Eye (tissue), 1 donor: ENCODE measurements at regions not wholly inside any gene's neighbourhood (a gene's known extent, or its start where the extent isn't known, plus 50 kb on each side); places are given as distances from the start of the nearest gene placed in this dataset.
"Not testable (repeated sequence)": the region's sequence is repeated elsewhere in the genome, so short reads cannot be mapped to it uniquely, and the experiment has no call there.

Source experiments
- DNase-seq: peaks from one replicate; pipeline ENCODE4 v3.0.0-alpha.2; 2015

- no peak for DNase-seq
Measured at GRCh38 chr3:177483182-177483967, 286.1 kb upstream of the TBL1XR1 start.

GRCh38 chr3:177484206-177484605, 286.9 kb upstream of the TBL1XR1 start:
- no peak for DNase-seq

GRCh38 chr3:177484926-177485325, 287.6 kb upstream of the TBL1XR1 start:
- no peak for DNase-seq

- no peak for DNase-seq
Measured at GRCh38 chr3:177487635-177488186, 290.4 kb upstream of the TBL1XR1 start.

- DNase-seq: no peak
Measured at GRCh38 chr3:177488740-177489139, 291.5 kb upstream of the TBL1XR1 start.

GRCh38 chr3:177490626-177491025, 293.3 kb upstream of the TBL1XR1 start:
- DNase-seq: no peak

- DNase-seq: peak; percentile 79
Measured at GRCh38 chr3:177491296-177492032, 294.2 kb upstream of the TBL1XR1 start.

- no peak for DNase-seq
Measured at GRCh38 chr3:177493091-177493490, 295.8 kb upstream of the TBL1XR1 start.

- DNase-seq: no peak
Measured at GRCh38 chr3:177494216-177494615, 296.9 kb upstream of the TBL1XR1 start.

GRCh38 chr3:177495566-177495965, 298.3 kb upstream of the TBL1XR1 start:
- DNase-seq: no peak

- no peak for DNase-seq
Measured at GRCh38 chr3:177498037-177498857, 301.0 kb upstream of the TBL1XR1 start.

- DNase-seq: not testable (repeated sequence)
Measured at GRCh38 chr3:177499039-177499438, 301.8 kb upstream of the TBL1XR1 start.

GRCh38 chr3:177499779-177500423, 302.6 kb upstream of the TBL1XR1 start:
- no peak for DNase-seq

GRCh38 chr3:177510693-177511216, 313.5 kb upstream of the TBL1XR1 start:
- no peak for DNase-seq

GRCh38 chr3:177512945-177513814, 315.9 kb upstream of the TBL1XR1 start:
- peak; percentile 39 for DNase-seq

- peak; percentile 63 for DNase-seq
Measured at GRCh38 chr3:177513815-177514610, 316.7 kb upstream of the TBL1XR1 start.

- DNase-seq: peak; percentile 44
Measured at GRCh38 chr3:177514611-177515499, 317.6 kb upstream of the TBL1XR1 start.

GRCh38 chr3:177515786-177516157, 318.5 kb upstream of the TBL1XR1 start:
- DNase-seq: no peak
